ENCODE measurements at regions not wholly inside any gene's neighbourhood (a gene's known extent, or its start where the extent isn't known, plus 50 kb on each side); places are given as distances from the start of the nearest gene placed in this dataset.
A peak's percentile ranks its signal among the peaks of the same experiment; 100 is the strongest.

GRCh38 chr1:82158981-82159380 is 358.2 kb downstream of the ADGRL2 start:
- Mint-ChIP-seq H3K36me3 (no peaks in the 10 kb centered on the region), H3K9me3 (no peaks in the 10 kb centered on the region), H3K27ac (no peak overlapping the region), H3K4me3 (no peak overlapping the region), H3K27me3 (ENCODE audit: low read depth) (no peaks in the 10 kb centered on the region), H3K4me1 (peaks cover 34% of the 10 kb centered on the region)
- DNase-seq (ENCODE audit: low spot score in 2 of 2, unreplicated experiment in 2 of 2): no peak
- no peak for TF ChIP-seq CTCF (IDR thresholded peaks at IDR 0.05; ENCODE audit: unreplicated experiment)

DNA sequence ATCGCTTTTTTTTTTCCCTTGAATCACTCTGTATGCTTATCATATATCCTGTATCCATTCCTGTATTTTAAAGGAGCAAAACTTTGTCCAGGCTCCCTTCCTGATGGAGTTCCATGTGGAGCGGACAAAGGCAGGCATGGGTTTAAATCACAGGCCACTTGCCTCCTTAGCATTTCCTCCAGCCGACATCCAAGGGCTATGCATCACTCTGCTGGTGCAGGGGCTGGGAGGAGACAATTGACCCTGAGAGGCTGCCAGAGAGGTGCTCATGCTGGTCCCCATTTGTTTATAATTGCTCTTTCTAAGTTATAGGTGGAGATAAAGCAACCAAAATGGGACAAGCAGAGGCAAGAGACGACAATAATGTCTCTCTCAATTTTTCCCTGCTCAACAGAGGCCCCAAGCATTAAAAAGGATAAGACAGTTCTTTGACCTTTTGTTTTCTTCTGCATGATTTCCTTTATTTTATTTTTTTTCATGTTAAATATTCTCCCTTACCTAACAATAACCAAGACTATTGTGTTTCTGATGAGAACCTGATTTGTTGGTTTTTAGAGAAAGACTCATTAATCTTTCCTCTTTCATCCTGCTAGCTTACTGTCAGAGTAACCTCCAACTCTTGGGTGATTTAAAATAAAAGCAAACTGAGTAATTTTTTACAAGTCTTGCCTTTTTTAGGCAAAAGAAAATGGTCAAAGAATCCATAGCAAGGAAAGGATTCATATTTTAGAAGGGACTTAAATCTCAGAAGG is 353.7 kb downstream of the ADGRL2 start:
- Mint-ChIP-seq H3K9me3 (peaks cover 5% of the 10 kb centered on the region), H3K27ac (no peak overlapping the region), H3K4me3 (no peak overlapping the region), H3K4me1 (peaks cover 36% of the 10 kb centered on the region), H3K27me3 (ENCODE audit: low read depth) (no peaks in the 10 kb centered on the region), H3K36me3 (no peaks in the 10 kb centered on the region)
- DNase-seq (ENCODE audit: low spot score in 2 of 2, unreplicated experiment in 2 of 2): no peak
- TF ChIP-seq CTCF (IDR thresholded peaks at IDR 0.05; ENCODE audit: unreplicated experiment): no peak

- no peak overlapping the region for H3K4me3 Mint-ChIP-seq
- H3K9me3 Mint-ChIP-seq: peaks cover 5% of the 10 kb centered on the region
- DNase-seq (ENCODE audit: low spot score in 2 of 2, unreplicated experiment in 2 of 2): no peak
- TF ChIP-seq CTCF (IDR thresholded peaks at IDR 0.05; ENCODE audit: unreplicated experiment): no peak
- no peaks in the 10 kb centered on the region for H3K36me3 Mint-ChIP-seq
- H3K27me3 Mint-ChIP-seq (ENCODE audit: low read depth): no peaks in the 10 kb centered on the region
- H3K4me1 Mint-ChIP-seq: peaks cover 36% of the 10 kb centered on the region
- no peak overlapping the region for H3K27ac Mint-ChIP-seq
Observed at GRCh38 chr1:82153752-82154151, 353.0 kb downstream of the ADGRL2 start.

DNA sequence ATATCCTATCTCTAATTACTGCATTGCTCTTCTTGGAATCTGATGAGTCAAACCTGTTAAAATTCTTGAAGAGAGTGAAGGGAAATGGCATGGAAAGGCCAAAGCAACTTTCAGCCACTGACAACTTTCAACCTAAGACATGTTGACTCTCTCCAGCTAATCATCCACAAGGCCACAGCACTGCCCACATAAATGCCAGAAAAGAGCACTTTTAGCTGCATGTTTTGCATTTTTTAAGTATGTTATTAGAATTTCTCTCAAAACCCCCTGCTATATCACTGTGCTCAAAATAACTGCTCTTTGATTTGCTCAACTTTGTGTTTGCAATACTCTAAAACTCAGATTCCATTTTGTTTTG is 352.5 kb downstream of the ADGRL2 start:
- H3K4me1 Mint-ChIP-seq: peaks cover 36% of the 10 kb centered on the region
- no peaks in the 10 kb centered on the region for H3K36me3 Mint-ChIP-seq
- TF ChIP-seq CTCF (IDR thresholded peaks at IDR 0.05; ENCODE audit: unreplicated experiment): no peak
- H3K4me3 Mint-ChIP-seq: no peak overlapping the region
- DNase-seq (ENCODE audit: low spot score in 2 of 2, unreplicated experiment in 2 of 2): no peak
- no peaks in the 10 kb centered on the region for H3K27me3 Mint-ChIP-seq (ENCODE audit: low read depth)
- H3K9me3 Mint-ChIP-seq: peaks cover 5% of the 10 kb centered on the region
- peak overlapping the region; percentile 27 for H3K27ac Mint-ChIP-seq

- H3K27ac Mint-ChIP-seq: peak overlapping the region; percentile 27
- H3K4me1 Mint-ChIP-seq: peaks cover 36% of the 10 kb centered on the region
- no peak for DNase-seq (ENCODE audit: low spot score in 2 of 2, unreplicated experiment in 2 of 2)
- H3K9me3 Mint-ChIP-seq: peaks cover 5% of the 10 kb centered on the region
- no peak for TF ChIP-seq CTCF (IDR thresholded peaks at IDR 0.05; ENCODE audit: unreplicated experiment)
- H3K36me3 Mint-ChIP-seq: no peaks in the 10 kb centered on the region
- H3K4me3 Mint-ChIP-seq: no peak overlapping the region
- no peaks in the 10 kb centered on the region for H3K27me3 Mint-ChIP-seq (ENCODE audit: low read depth)
Observed at GRCh38 chr1:82152356-82153271, 351.9 kb downstream of the ADGRL2 start.
